SK-N-DZ (cell line): ENCODE measurements at regions not wholly inside any gene's neighbourhood (a gene's known extent, or its start where the extent isn't known, plus 50 kb on each side); places are given as distances from the start of the nearest gene placed in this dataset.
"Not testable (repeated sequence)": the region's sequence is repeated elsewhere in the genome, so short reads cannot be mapped to it uniquely, and the experiment has no call there.

Experiments used
- DNase-seq: peaks from one replicate; pipeline ENCODE4 v3.0.0-alpha.2; 2015; ENCODE audit warnings: low spot score

GRCh38 chr4:19254486-19254885, 997.2 kb upstream of the SLIT2 start:
- no peak for DNase-seq

- no peak for DNase-seq
Measured at GRCh38 chr4:19248023-19248422, 1003.7 kb upstream of the SLIT2 start.

- peak; percentile 99 for DNase-seq
Measured at GRCh38 chr4:19241895-19242294, 1009.8 kb upstream of the SLIT2 start.

GRCh38 chr4:19239565-19239964, 1012.1 kb upstream of the SLIT2 start:
- DNase-seq = no peak

- DNase-seq = peak; percentile 75
Measured at GRCh38 chr4:19236473-19236872, 1015.2 kb upstream of the SLIT2 start.

GRCh38 chr4:19230906-19231545, 1020.7 kb upstream of the SLIT2 start:
- DNase-seq = no peak

- no peak for DNase-seq
Measured at GRCh38 chr4:19227701-19228100, 1024.0 kb upstream of the SLIT2 start.

- DNase-seq = peak; percentile 31
Measured at GRCh38 chr4:19224820-19225219, 1026.9 kb upstream of the SLIT2 start.

- no peak for DNase-seq
Measured at GRCh38 chr4:19216476-19216875, 1035.2 kb upstream of the SLIT2 start.

GRCh38 chr4:19214591-19215186, 1037.0 kb upstream of the SLIT2 start:
- DNase-seq = no peak

- no peak for DNase-seq
Measured at GRCh38 chr4:19213388-19213787, 1038.3 kb upstream of the SLIT2 start.

- no peak for DNase-seq
Measured at GRCh38 chr4:19205853-19206252, 1045.9 kb upstream of the SLIT2 start.

- not testable (repeated sequence) for DNase-seq
Measured at GRCh38 chr4:19197838-19198237, 1053.9 kb upstream of the SLIT2 start.

GRCh38 chr4:19195696-19196095, 1056.0 kb upstream of the SLIT2 start:
- no peak for DNase-seq

- DNase-seq = no peak
Measured at GRCh38 chr4:19194672-19195071, 1057.0 kb upstream of the SLIT2 start.

GRCh38 chr4:19193274-19193981, 1058.3 kb upstream of the SLIT2 start:
- no peak for DNase-seq

GRCh38 chr4:19191979-19192650, 1059.6 kb upstream of the SLIT2 start:
- DNase-seq = no peak

GRCh38 chr4:19187691-19188090, 1064.0 kb upstream of the SLIT2 start:
- DNase-seq = no peak

GRCh38 chr4:19187096-19187495, 1064.6 kb upstream of the SLIT2 start:
- DNase-seq = no peak

GRCh38 chr4:19181631-19182030, 1070.1 kb upstream of the SLIT2 start:
- DNase-seq = not testable (repeated sequence)

- DNase-seq = no peak
Measured at GRCh38 chr4:19178835-19179234, 1072.9 kb upstream of the SLIT2 start.

- DNase-seq = no peak
Measured at GRCh38 chr4:19177616-19178015, 1074.1 kb upstream of the SLIT2 start.
